Activated CD4-positive, alpha-beta T cell treated with anti-CD3 and anti-CD28 coated beads, Interleukin-2, amount 50 U/mL, for 4 hours (primary cell): ENCODE measurements at regions not wholly inside any gene's neighbourhood (a gene's known extent, or its start where the extent isn't known, plus 50 kb on each side); places are given as distances from the start of the nearest gene placed in this dataset.

ENCODE experiments used
- DNase-seq, 2 experiments: peaks; one replicate each; pipeline ENCODE4 v3.0.0-alpha.2; 2020

- no peak for DNase-seq
Observed at GRCh38 chr15:89421219-89421618, 75.2 kb downstream of the RHCG start.

GRCh38 chr15:89419370-89419984 lies 76.9 kb downstream of the RHCG start:
- DNase-seq: no peak

GRCh38 chr15:89417206-89417725 lies 79.1 kb downstream of the RHCG start:
- DNase-seq: no peak

GRCh38 chr15:89416339-89417183 lies 79.8 kb downstream of the RHCG start:
- peak; percentile 50 to 53 for DNase-seq

GRCh38 chr15:89414571-89414970 lies 79.9 kb upstream of the POLG start:
- no peak for DNase-seq

GRCh38 chr15:89413877-89414276 lies 79.3 kb upstream of the POLG start:
- DNase-seq: no peak

GRCh38 chr15:89412905-89413411 lies 78.3 kb upstream of the POLG start:
- DNase-seq: no peak

- no peak for DNase-seq
Observed at GRCh38 chr15:89410039-89410435, 75.4 kb upstream of the POLG start.

GRCh38 chr15:89409184-89410038 lies 74.8 kb upstream of the POLG start:
- DNase-seq: no peak

GRCh38 chr15:89408372-89409183 lies 74.0 kb upstream of the POLG start:
- no peak for DNase-seq

- DNase-seq: no peak
Observed at GRCh38 chr15:89406940-89407607, 72.5 kb upstream of the POLG start.

- DNase-seq: no peak
Observed at GRCh38 chr15:89406218-89406939, 71.8 kb upstream of the POLG start.

- DNase-seq: no peak
Observed at GRCh38 chr15:89405494-89405893, 70.9 kb upstream of the POLG start.

GRCh38 chr15:89404023-89404422 lies 69.4 kb upstream of the POLG start:
- no peak for DNase-seq

- no peak for DNase-seq
Observed at GRCh38 chr15:89402518-89402805, 67.8 kb upstream of the POLG start.

GRCh38 chr15:89401631-89402517 lies 67.2 kb upstream of the POLG start:
- DNase-seq: no peak

- DNase-seq: no peak
Observed at GRCh38 chr15:89400782-89401545, 66.3 kb upstream of the POLG start.

GRCh38 chr15:89400116-89400781 lies 65.6 kb upstream of the POLG start:
- no peak for DNase-seq
